ENCODE measurements at regions not wholly inside any gene's neighbourhood (a gene's known extent, or its start where the extent isn't known, plus 50 kb on each side); places are given as distances from the start of the nearest gene placed in this dataset.

- DNase-seq: no peak
Observed at GRCh38 chr12:77619425-77619824, 211.3 kb upstream of the NAV3 start.

- no peak for DNase-seq
Observed at GRCh38 chr12:77617818-77618217, 212.9 kb upstream of the NAV3 start.

- DNase-seq: no peak
Observed at GRCh38 chr12:77615332-77615731, 215.4 kb upstream of the NAV3 start.

GRCh38 chr12:77613411-77613810 lies 217.3 kb upstream of the NAV3 start:
- DNase-seq: no peak

- DNase-seq: no peak
Observed at GRCh38 chr12:77610446-77610845, 220.2 kb upstream of the NAV3 start.

DNA sequence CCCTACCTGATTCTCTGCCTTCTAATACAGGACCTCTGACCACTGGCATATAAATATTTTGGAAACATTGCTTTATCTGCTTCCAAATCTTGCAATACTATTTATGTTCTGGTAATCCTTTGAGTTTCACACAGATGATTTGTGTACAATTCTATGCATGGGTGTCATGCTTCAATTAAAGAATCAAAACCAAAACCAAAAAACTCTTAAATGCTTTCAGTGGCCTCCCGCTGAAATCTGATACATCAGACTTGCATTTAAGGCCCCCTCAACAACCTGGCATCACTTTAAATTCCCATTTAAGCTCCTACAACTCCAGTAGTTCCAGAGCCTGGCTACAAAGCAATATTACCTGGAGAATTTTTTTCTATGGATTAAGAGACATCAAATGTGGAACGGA lies 221.7 kb upstream of the NAV3 start:
- no peak for DNase-seq

DNA sequence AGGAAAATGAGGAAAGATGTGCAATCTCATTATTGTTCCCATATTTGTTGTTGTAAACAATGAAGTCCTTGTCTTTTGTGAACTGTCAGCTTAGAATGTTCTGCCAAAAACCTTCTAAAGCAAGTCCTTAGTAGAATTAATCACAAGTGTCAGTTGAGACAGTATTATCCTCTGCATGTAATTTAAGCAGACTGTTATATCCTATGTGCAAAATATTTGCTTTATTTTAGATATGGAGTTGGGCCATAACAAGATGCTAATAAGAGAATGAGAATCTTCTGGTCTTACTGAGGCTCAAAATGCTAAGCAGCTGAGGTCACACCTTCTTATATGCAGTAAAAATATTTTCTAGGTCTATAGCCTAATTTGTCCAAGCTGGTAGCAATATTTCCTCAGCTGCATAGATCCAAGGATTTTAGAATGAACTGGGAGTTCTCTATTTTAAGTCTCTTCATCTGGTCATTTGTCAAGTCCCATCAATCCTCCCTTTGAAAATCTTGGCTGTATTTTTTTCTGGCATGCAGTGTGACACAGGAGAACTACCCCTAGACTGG lies 222.3 kb upstream of the NAV3 start:
- no peak for DNase-seq

GRCh38 chr12:77606348-77606747 lies 224.3 kb upstream of the NAV3 start:
- DNase-seq: no peak

DNA sequence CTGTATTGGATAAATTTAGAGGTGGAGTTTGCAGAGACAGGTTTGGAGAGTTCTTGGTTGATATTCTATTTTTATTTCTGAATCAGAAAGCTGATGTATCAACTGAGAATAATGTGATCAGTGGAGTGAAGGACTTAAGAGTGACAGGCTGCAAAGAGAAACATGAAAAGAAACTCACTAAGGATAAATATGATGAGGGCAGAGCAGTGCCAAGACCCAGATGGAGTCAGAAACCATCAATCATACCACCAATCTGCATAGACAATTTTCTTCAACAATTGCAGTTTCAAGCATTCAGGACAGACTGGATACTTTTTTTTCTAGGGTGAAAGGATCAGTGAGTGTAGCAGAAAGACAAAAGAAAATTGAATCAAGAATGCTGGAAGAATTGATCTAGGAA lies 226.7 kb upstream of the NAV3 start:
- no peak for DNase-seq

DNA sequence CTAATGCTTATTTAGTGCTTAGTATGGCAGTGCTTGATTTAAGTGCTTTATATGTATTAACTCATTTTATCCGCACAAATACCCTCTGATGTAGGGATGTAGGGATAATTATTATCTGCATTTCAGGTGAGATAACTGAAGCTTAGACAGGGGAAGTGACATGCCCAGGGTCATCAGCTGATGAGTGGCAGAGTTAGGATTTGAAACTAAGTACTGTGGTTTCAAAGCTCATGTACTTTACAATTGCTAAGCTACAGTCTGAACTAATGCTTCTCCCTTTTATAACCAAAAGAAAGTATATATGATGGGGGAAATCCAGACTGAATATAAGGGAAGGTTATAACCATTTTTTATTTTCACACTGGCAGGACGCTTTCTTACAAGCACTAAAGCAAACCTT lies 229.6 kb upstream of the NAV3 start:
- no peak for DNase-seq

DNA sequence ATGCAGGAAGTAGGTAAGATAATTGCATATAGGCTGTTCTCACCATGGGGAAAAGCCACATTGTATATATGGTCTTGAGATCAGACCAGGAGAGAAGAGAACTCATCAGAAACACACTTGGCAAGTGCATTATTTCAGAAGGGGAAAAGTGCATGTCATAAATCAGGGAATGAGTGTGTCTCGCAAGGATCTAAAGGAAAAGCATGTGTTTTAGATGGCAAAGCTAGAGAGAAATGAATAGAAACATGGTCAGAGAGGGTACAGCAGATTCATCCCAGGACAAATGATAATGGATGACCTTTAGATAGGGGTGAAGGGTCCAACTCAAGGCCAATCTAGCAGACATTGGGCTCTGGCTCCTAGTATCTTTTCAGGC lies 230.2 kb upstream of the NAV3 start:
- no peak for DNase-seq

DNA sequence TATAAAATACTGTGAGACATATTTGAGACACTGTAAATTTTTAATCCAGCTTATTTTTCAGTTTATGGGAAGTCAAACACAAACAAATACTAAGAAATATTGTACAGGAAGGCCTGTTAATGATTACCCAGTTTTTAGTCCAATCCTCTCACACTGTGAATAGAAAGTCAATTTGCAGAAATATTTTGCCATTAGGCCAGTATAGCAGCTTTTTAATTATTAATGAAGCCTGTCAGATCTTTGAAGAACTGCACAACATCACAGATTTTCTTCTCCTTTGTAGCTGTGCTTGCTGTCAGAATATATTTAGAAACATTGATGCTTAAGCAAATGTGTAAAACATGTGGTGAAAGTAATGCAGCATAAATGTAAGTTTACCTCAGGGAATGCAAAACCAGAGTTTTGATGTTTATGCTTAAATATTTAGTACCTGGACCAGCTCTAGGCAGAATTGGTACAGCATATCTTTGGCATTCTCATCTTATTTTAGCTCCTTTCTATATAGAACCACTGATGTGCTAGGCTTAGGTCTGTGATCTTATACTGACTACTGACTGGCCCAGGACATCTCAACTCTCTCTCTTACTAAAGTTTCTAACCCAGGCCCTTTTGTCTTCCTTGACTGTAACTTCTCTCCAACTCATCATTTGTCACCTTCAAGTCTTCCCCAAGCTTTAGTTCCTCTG lies 230.8 kb upstream of the NAV3 start:
- no peak for DNase-seq

GRCh38 chr12:77594366-77594765 lies 236.3 kb upstream of the NAV3 start:
- DNase-seq: no peak

DNA sequence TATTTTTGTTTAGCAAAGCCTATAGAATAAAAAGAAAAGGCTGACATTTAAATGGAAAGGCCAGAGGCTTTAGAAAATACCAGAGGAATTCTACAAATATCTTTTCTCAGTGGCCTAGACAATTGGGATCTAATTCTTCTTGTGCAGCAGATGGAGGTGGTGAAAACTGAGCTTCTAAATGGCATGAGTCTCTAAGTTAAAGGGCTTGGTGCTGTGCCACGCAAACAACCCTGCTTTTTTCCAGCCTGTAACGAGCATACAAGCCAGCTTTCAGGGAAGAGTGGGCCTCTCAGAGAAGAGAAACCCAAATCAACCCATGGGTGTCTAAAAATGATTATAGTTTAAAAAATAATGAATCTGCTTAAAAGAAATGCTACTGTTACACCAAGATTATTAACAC lies 237.9 kb upstream of the NAV3 start:
- no peak for DNase-seq

GRCh38 chr12:77591959-77592743 lies 238.5 kb upstream of the NAV3 start:
- DNase-seq: no peak

DNA sequence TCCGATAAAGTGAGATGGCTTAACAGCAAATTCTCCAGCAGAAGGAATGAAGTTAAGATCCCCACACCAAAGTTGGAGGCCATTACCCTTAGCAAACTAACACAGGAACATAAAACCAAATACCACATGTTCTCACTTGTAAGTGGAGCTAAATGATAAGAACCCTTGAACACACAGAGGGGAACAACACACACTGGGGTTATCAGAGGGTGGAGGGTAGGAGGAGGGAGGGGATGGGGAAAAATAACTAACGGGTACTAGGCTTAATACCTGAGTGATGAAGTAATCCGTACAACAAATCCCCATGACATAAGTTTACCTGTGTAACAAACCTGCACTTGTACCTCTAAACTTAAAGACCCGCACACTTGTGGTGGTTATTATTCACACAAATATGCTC lies 240.4 kb upstream of the NAV3 start:
- no peak for DNase-seq

- no peak for DNase-seq
Observed at GRCh38 chr12:77584860-77585259, 245.8 kb upstream of the NAV3 start.

DNA sequence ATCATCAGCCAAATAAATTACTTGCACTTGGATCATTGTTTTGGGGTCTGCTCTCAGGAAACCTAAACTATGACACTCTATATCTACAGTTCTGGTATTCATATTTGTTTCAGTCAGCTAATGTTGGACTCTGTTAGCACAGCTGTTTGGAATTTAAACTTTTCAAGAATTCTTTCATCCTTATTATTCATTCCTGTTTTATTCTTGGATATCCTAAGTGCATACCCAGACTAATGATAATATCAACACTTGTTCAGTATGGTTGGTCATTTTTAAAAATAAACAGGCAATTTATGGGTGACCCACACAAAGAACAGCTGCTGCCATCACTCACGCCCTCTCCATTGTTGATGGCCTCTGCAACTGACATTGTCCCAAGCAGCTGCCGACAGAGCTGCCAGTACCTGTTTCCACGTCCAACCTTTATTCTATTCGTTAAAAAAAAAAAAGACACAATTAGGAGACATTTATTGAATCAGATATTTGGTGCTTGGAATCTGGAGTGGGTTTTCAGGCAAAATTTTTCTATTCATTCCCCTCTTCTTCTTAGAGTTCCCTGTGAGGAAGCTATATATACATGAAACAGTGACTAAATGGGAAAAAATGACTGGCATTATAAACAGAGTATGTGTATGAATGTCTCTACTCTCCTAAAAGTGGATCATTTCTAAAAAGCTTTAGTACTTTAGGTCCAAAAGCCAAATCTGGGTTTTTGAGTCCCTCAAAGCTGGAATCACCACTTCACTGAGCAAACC lies 252.1 kb upstream of the NAV3 start:
- no peak for DNase-seq

DNA sequence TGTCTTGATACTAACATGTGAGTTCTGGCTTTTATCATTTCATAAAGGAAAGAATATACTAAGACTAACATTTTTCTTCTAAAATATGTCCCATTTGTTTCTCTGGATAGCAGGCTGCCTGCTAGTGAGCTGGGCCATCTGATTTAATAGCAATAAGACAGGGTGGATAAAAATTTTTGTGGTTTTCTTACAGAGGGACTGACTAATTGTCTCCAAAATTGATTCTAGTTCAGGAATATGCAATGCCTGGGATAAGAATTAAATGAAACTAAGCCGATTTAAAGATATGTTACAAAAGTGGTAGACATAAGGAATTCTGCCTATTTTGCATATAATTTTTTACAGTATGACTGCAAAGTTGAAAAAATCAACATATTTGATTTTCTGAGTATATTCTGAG lies 252.9 kb upstream of the NAV3 start:
- DNase-seq: no peak

DNA sequence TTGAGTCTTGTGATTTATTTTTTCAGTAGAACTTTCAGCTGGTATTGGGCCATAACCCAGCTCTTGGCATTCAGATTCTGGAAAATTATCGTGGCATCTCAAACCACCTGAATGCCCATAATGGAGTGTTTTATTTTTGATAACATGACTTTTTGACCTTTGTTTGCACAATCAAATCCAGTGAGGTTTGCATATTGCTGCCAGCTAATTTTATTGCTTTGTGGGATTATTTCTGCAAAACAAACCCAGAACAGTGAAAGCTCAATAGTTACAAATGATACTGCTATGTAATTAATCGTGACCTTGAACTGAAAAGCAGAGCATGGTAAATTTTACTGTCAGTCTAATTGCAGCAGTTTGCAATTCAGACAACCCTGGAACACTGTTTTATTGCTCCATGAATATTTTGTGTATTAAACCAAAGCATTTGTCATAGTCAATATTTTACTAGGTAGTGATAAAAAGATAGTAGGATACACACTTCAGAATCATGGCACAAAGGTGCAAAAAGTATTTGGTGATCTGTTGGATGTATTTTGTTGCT lies 255.2 kb upstream of the NAV3 start:
- DNase-seq: no peak

DNA sequence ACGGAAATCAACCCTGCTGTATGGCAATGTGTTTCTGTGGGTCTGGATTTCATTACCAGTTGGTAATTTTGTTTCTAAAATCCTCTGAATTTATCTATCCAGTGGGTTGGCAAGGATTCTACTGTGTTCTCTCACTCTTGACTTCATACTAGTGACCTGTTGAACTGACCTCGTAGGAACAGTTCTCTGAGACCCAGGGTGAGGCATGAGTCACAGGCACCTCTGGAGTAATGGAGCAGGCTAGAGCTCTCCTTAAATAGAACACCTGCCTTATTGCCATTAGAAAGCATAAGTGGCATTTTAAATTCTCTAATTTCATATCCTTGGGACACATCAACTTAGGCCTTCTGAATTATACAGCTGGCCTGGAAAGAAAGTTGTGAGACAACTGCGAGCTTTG lies 258.3 kb upstream of the NAV3 start:
- DNase-seq: no peak

DNA sequence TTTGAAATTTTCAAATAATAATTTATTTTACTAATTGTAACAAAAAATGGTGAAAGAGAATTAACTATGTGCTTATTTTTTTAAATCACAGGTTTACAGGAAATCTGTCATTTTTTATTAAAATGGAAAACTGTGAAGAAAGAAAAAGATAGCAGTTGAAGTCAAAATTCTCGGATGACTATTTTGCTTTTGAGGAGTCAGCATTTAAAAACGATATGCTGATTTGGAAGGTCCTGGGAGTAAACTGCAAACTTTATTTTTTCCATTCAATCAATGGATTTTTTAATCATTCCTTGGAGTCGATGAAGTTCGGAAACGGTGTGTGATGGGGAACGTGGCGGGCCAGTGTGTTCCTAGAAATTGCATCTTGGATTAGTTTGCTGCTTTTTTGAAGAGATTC lies 258.9 kb upstream of the NAV3 start:
- DNase-seq: no peak

DNA sequence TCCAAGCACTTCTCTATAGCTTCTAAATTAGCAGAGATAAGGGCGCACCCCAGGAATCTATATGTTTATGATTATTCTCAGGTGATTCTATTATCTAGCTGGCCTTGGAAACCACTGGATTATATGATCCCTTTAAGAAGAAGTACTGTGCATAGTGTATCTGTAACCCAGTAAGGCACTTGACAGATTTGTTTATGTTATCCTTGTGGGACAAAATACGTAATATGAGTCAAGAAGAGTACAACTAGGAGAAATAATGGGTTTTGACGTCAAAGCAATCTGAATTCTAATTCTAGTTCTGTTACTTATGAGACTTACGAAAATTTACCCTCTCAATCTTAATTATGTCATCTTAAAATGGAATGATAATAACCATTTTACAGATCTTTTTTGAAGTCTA lies 259.6 kb upstream of the NAV3 start:
- DNase-seq: no peak
